ENCODE measurements at regions not wholly inside any gene's neighbourhood (a gene's known extent, or its start where the extent isn't known, plus 50 kb on each side); places are given as distances from the start of the nearest gene placed in this dataset.

- H3K9me3 ChIP-seq (ENCODE audit: control insufficient read depth in 4 of 4, insufficient read depth in 3 of 4, low read length in 3 of 4): peaks cover 0 to 2% (median 0%) of the 10 kb centered on the region in 4 donors
- TF ChIP-seq CTCF (IDR thresholded peaks at IDR 0.05; ENCODE audit: control extremely low read depth, extremely low read depth): no peak
- DNase-seq (no peak), ATAC-seq (ENCODE audit: insufficient read depth, low FRiP score) (no peak)
- no peak overlapping the region for H3K27ac ChIP-seq (ENCODE audit: low read depth in 1 of 2, low read length in 1 of 2)
- no peaks in the 10 kb centered on the region for H3K36me3 ChIP-seq (ENCODE audit: control insufficient read depth in 4 of 4, insufficient read depth in 4 of 4, low read length in 4 of 4)
- WGBS, 2 donors: 83 to 88% methylated on average over 29 of the region's 29 CpGs
- H3K9ac ChIP-seq (ENCODE audit: insufficient read depth in 1 of 2, low read length in 2 of 2): no peak overlapping the region
- no peaks in the 10 kb centered on the region for H3K27me3 ChIP-seq (ENCODE audit: control insufficient read depth in 3 of 3, insufficient read depth in 3 of 3, low read length in 2 of 3)
- no peak overlapping the region for H3K4me3 ChIP-seq
- H3K4me1 ChIP-seq (ENCODE audit: control insufficient read depth in 5 of 5, insufficient read depth in 5 of 5, low read length in 5 of 5): peaks cover 0 to 10% (median 0%) of the 10 kb centered on the region in 5 donors
Observed at GRCh38 chr9:129421371-129421770, 199.5 kb downstream of the C9orf50 start.

- peaks cover 0 to 2% (median 0%) of the 10 kb centered on the region in 4 donors for H3K9me3 ChIP-seq (ENCODE audit: control insufficient read depth in 4 of 4, insufficient read depth in 3 of 4, low read length in 3 of 4)
- ATAC-seq (ENCODE audit: insufficient read depth, low FRiP score) (no peak), DNase-seq (no peak)
- no peak for TF ChIP-seq CTCF (IDR thresholded peaks at IDR 0.05; ENCODE audit: control extremely low read depth, extremely low read depth)
- 88 to 89% methylated on average over 9 to 10 of the region's 10 CpGs for WGBS, 2 donors
- H3K4me1 ChIP-seq (ENCODE audit: control insufficient read depth in 5 of 5, insufficient read depth in 5 of 5, low read length in 5 of 5): peaks cover 0 to 13% (median 0%) of the 10 kb centered on the region in 5 donors
- no peaks in the 10 kb centered on the region for H3K36me3 ChIP-seq (ENCODE audit: control insufficient read depth in 4 of 4, insufficient read depth in 4 of 4, low read length in 4 of 4)
- H3K27me3 ChIP-seq (ENCODE audit: control insufficient read depth in 3 of 3, insufficient read depth in 3 of 3, low read length in 2 of 3): no peaks in the 10 kb centered on the region
- H3K9ac ChIP-seq (ENCODE audit: insufficient read depth in 1 of 2, low read length in 2 of 2): no peak overlapping the region
- H3K4me3 ChIP-seq: no peak overlapping the region
- H3K27ac ChIP-seq (ENCODE audit: low read depth in 1 of 2, low read length in 1 of 2): no peak overlapping the region
Observed at GRCh38 chr9:129420721-129421120, 200.2 kb downstream of the C9orf50 start.

DNA sequence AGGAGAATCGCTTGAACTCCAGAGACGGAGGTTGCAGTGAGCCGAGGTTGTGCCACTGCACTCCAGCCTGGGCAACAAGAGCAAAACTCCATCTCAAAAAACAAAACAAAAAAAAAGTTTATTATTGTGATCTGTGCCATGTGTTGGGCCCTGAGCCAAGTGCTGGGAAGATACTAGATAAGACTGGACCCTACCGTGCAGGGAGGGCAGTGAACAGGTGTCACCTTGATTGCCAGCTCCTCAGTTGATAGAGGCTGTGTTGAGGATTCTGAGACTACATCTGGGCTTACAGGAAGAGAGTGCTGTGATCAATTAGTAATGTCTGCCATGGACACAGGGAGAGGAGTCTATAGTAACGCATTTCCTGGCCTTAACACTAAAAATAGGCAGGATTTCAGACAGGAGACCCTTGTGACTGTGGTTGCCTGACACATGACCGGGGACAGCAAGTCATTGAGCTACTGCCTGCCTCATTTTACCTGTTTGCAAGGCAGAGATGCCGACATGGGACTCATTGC is 201.5 kb downstream of the C9orf50 start:
- no peak for TF ChIP-seq CTCF (IDR thresholded peaks at IDR 0.05; ENCODE audit: control extremely low read depth, extremely low read depth)
- H3K4me3 ChIP-seq: no peak overlapping the region
- H3K9ac ChIP-seq (ENCODE audit: insufficient read depth in 1 of 2, low read length in 2 of 2): no peak overlapping the region
- DNase-seq (no peak), ATAC-seq (ENCODE audit: insufficient read depth, low FRiP score) (no peak)
- H3K36me3 ChIP-seq (ENCODE audit: control insufficient read depth in 4 of 4, insufficient read depth in 4 of 4, low read length in 4 of 4): no peaks in the 10 kb centered on the region
- peaks cover 0 to 23% (median 10%) of the 10 kb centered on the region in 5 donors for H3K4me1 ChIP-seq (ENCODE audit: control insufficient read depth in 5 of 5, insufficient read depth in 5 of 5, low read length in 5 of 5)
- H3K9me3 ChIP-seq (ENCODE audit: control insufficient read depth in 4 of 4, insufficient read depth in 3 of 4, low read length in 3 of 4): peaks cover 0 to 2% (median 0%) of the 10 kb centered on the region in 4 donors
- no peaks in the 10 kb centered on the region for H3K27me3 ChIP-seq (ENCODE audit: control insufficient read depth in 3 of 3, insufficient read depth in 3 of 3, low read length in 2 of 3)
- WGBS, 2 donors: 85 to 86% methylated on average over 7 of the region's 7 CpGs
- H3K27ac ChIP-seq (ENCODE audit: low read depth in 1 of 2, low read length in 1 of 2): no peak overlapping the region

DNA sequence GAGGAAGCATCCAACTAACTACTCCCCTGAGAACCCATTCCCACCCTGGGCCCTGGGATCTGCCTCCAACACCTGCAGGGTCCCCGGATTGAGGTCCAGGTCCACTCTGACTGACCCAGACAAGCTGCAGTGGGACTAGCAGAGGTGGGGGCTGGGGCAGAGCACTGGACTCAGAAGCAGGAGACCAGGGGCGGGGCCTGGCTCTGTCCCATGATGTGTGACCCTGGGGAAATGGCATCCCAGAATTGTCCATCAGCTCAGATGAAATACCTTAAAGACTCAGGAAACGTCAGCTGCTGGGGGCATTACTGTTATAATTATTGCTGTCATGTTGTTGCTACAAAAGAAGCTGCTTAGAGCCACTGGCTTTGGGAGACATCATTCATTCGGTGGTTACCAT is 202.4 kb downstream of the C9orf50 start:
- Histone ChIP-seq H3K27ac (ENCODE audit: low read depth in 1 of 2, low read length in 1 of 2) (no peak overlapping the region), H3K4me1 (ENCODE audit: control insufficient read depth in 5 of 5, insufficient read depth in 5 of 5, low read length in 5 of 5) (peaks cover 0 to 30% (median 12%) of the 10 kb centered on the region in 5 donors), H3K9ac (ENCODE audit: insufficient read depth in 1 of 2, low read length in 2 of 2) (no peak overlapping the region), H3K4me3 (no peak overlapping the region), H3K9me3 (ENCODE audit: control insufficient read depth in 4 of 4, insufficient read depth in 3 of 4, low read length in 3 of 4) (peaks cover 0 to 2% (median 0%) of the 10 kb centered on the region in 4 donors), H3K27me3 (ENCODE audit: control insufficient read depth in 3 of 3, insufficient read depth in 3 of 3, low read length in 2 of 3) (no peaks in the 10 kb centered on the region), H3K36me3 (ENCODE audit: control insufficient read depth in 4 of 4, insufficient read depth in 4 of 4, low read length in 4 of 4) (no peaks in the 10 kb centered on the region)
- TF ChIP-seq CTCF (IDR thresholded peaks at IDR 0.05; ENCODE audit: control extremely low read depth, extremely low read depth): no peak
- 92 to 93% methylated on average over 4 of the region's 4 CpGs for WGBS, 2 donors
- DNase-seq (no peak), ATAC-seq (ENCODE audit: insufficient read depth, low FRiP score) (no peak)

Measured in lung (tissue), 11 donors.